OCI-LY7 (cell line): ENCODE measurements at regions not wholly inside any gene's neighbourhood (a gene's known extent, or its start where the extent isn't known, plus 50 kb on each side); places are given as distances from the start of the nearest gene placed in this dataset.

ENCODE experiments used
- BruUV-seq: library from RNA; stranded (reverse); fragments of 400-500 nt; replicated peaks from 2 replicates; lab custom pipeline; 2021; lab: Mats Ljungman, UMichigan
- CTCF ChIA-PET: fragments of 300-600 bp; sonication (Branson Sonifier 250); formaldehyde crosslinking; loops from one replicate; lab custom pipeline; 2022; ENCODE audit warnings: antibody characterized with exemption; ENCODE audit not compliant: unreplicated experiment; lab: Charles Lee
- POLR2A ChIA-PET: fragments of 300-600 bp; sonication (Branson Sonifier 250); formaldehyde crosslinking; loops from one replicate; lab custom pipeline; 2022; ENCODE audit warnings: antibody characterized with exemption; lab: Charles Lee
- DNase-seq: peaks from one replicate; pipeline ENCODE4 v3.0.0-alpha.2; 2015; ENCODE audit warnings: low spot score
- H2AFZ ChIP-seq: fragments of 200-600 bp; sonication (generic), shearing (Covaris generic); 2 replicates; pipeline ENCODE4 v1.6.1; 2014; ENCODE audit warnings: mild to moderate bottlenecking, antibody characterized with exemption, low read length, moderate library complexity
- H3K27ac ChIP-seq: fragments of 200-600 bp; sonication (generic); 2 replicates; pipeline ENCODE4 v1.5.1; 2014; ENCODE audit warnings: mixed run types, low read depth, mild to moderate bottlenecking, moderate library complexity, low read length, inconsistent platforms; ENCODE audit not compliant: poor library complexity, severe bottlenecking
- H3K36me3 ChIP-seq: fragments of 200-600 bp; sonication (generic); 2 replicates; pipeline ENCODE4 v1.6.1; 2014; ENCODE audit warnings: mild to moderate bottlenecking, antibody characterized with exemption, low read length, moderate library complexity, mixed read lengths; ENCODE audit not compliant: insufficient read depth
- H3K4me1 ChIP-seq: fragments of 200-600 bp; sonication (generic); 2 replicates; pipeline ENCODE4 v1.5.1; 2014; ENCODE audit warnings: mild to moderate bottlenecking, low read length; ENCODE audit not compliant: insufficient read depth, poor library complexity, severe bottlenecking
- H3K4me2 ChIP-seq: fragments of 200-600 bp; sonication (generic); 2 replicates; pipeline ENCODE4 v1.6.1; 2014; ENCODE audit warnings: mild to moderate bottlenecking, low read length
- H3K4me3 ChIP-seq: fragments of 200-600 bp; sonication (generic); 2 replicates; pipeline ENCODE4 v1.5.1; 2014; ENCODE audit warnings: mild to moderate bottlenecking, low read depth, low read length; ENCODE audit not compliant: poor library complexity, severe bottlenecking
- H3K79me2 ChIP-seq: fragments of 200-600 bp; sonication (generic); 2 replicates; pipeline ENCODE4 v1.6.1; 2016; ENCODE audit warnings: low read depth, mild to moderate bottlenecking, low read length, moderate library complexity, mixed read lengths; ENCODE audit not compliant: insufficient read depth
- H3K9me2 ChIP-seq: fragments of 200-600 bp; sonication (generic); 2 replicates; pipeline ENCODE4 v1.6.1; 2016; ENCODE audit warnings: mild to moderate bottlenecking, low read length, mixed read lengths; ENCODE audit not compliant: insufficient read depth
- H3K9me3 ChIP-seq: fragments of 200-600 bp; sonication (generic); 2 replicates; pipeline ENCODE4 v1.6.1; 2014; ENCODE audit warnings: mild to moderate bottlenecking, mixed run types, low read length, mixed read lengths
- H4K20me1 ChIP-seq: fragments of 200-600 bp; sonication (generic); 2 replicates; pipeline ENCODE4 v1.6.1; 2014; ENCODE audit warnings: mild to moderate bottlenecking, antibody characterized with exemption, low read length, moderate library complexity, mixed read lengths; ENCODE audit not compliant: insufficient read depth
- EZH2phosphoT487 ChIP-seq: fragments of 200-600 bp; sonication (generic); IDR thresholded peaks from 2 replicates; pipeline ENCODE4 v1.6.1; 2018; ENCODE audit warnings: low read depth, borderline replicate concordance, mild to moderate bottlenecking, mixed run types, antibody characterized with exemption, low read length, moderate library complexity, mixed read lengths
- intact Hi-C: fragments of 100-400 bp; cut with micrococcal nuclease; formaldehyde crosslinking; loops from one replicate; pipeline ENCODE4 v1.10.0; 2022; ENCODE audit not compliant: unreplicated experiment
- TF ChIP-seq, protein P1 (sequence below): fragments of 200-600 bp; sonication (generic); conservative IDR thresholded peaks from 2 replicates; pipeline ENCODE4 v1.5.1; 2014; ENCODE audit warnings: mild to moderate bottlenecking, antibody characterized with exemption, low read length, moderate library complexity, mixed read lengths

DNA sequence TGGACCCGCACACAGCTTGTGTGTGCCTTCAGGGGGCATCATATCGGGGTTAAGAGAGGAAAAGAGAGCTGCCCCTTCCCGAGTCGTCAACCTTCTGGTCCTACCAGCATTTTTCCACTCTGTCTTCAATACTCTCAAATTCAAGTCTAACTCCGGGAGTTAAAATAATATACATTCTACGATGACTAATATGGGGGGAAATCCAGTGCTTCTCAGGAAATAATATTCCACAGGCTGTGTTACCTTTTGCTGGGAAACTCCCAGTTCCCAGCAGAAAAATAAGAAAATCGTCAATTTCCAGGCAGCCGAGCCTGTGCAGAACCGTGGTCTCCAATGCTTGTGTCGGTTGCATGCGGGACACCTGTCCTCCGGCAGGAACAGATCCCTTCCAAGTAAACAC, 105.0 kb upstream of the FOXF1 start:
- no TSS peak for BruUV-seq
- no peaks in the 10 kb centered on the region for H3K9me3 ChIP-seq
- no peak overlapping the region for H3K4me3 ChIP-seq
- ChIA-PET POLR2A (no interaction called here), CTCF (no interaction called here)
- TF ChIP-seq, protein P1, sequence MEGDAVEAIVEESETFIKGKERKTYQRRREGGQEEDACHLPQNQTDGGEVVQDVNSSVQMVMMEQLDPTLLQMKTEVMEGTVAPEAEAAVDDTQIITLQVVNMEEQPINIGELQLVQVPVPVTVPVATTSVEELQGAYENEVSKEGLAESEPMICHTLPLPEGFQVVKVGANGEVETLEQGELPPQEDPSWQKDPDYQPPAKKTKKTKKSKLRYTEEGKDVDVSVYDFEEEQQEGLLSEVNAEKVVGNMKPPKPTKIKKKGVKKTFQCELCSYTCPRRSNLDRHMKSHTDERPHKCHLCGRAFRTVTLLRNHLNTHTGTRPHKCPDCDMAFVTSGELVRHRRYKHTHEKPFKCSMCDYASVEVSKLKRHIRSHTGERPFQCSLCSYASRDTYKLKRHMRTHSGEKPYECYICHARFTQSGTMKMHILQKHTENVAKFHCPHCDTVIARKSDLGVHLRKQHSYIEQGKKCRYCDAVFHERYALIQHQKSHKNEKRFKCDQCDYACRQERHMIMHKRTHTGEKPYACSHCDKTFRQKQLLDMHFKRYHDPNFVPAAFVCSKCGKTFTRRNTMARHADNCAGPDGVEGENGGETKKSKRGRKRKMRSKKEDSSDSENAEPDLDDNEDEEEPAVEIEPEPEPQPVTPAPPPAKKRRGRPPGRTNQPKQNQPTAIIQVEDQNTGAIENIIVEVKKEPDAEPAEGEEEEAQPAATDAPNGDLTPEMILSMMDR, result no peak
- TF ChIP-seq EZH2phosphoT487, result no peak
- DNase-seq, result no peak
- no peaks in the 10 kb centered on the region for H3K79me2 ChIP-seq
- H3K9me2 ChIP-seq, result no peaks in the 10 kb centered on the region
- intact Hi-C loops, result no loop called here
- H3K27ac ChIP-seq, result no peak overlapping the region
- no peak overlapping the region for H2AFZ ChIP-seq
- H3K4me2 ChIP-seq, result no peak overlapping the region
- no peaks in the 10 kb centered on the region for H3K4me1 ChIP-seq
- H3K36me3 ChIP-seq, result no peaks in the 10 kb centered on the region
- H4K20me1 ChIP-seq, result no peaks in the 10 kb centered on the region

DNA sequence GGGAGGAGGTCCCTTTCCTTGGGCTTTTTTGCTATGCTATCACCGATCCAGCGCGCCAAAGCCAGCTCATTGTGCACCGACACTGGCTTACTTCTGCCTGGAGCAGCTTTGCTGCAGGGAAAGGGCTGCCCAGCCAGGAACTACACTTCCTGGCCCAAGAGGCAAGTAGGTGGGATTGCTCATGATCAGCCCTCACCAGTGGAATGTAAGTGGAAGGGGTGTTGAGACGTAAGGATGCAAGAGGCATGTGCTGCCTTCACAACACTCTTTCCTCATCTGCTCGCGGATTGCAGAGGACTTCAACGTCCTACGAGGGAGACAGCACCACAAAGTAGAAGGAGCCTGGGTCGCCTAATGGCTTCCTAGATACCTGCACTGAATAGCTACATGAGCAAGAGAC, 104.3 kb upstream of the FOXF1 start:
- Histone ChIP-seq H4K20me1 (no peaks in the 10 kb centered on the region), H3K36me3 (no peaks in the 10 kb centered on the region), H3K4me2 (no peak overlapping the region), H3K9me2 (no peaks in the 10 kb centered on the region), H3K9me3 (no peaks in the 10 kb centered on the region), H3K79me2 (no peaks in the 10 kb centered on the region), H3K4me1 (no peaks in the 10 kb centered on the region), H2AFZ (no peak overlapping the region), H3K27ac (no peak overlapping the region), H3K4me3 (no peak overlapping the region)
- no TSS peak for BruUV-seq
- DNase-seq, result no peak
- no peak for TF ChIP-seq EZH2phosphoT487
- TF ChIP-seq, protein P1, result no peak
- intact Hi-C loops, result no loop called here
- ChIA-PET POLR2A (no interaction called here), CTCF (no interaction called here)

DNA sequence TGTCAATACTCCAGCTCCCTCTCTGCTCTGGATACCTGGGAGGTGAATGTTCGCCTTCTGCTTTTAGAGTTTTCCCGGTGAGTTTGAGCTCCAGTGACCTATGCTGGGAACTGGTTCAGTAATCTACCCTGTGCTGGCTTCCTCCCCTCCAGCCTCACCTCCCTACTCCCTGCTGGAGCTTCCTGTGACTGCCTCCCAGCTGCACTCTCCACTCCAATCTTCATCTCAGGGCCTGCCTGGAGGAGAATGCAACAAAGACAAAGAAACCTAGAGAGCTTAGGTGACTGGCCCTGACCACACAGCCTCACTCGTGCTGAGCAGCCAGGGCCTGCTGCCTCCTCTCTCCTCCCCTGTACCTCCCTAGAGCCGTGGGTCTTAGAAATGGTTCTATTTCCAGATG, 101.6 kb upstream of the FOXF1 start:
- ChIA-PET POLR2A (no interaction called here), CTCF (no interaction called here)

More for the DNA sequence above, 101.6 kb upstream of the FOXF1 start:
- no peak overlapping the region for H3K27ac ChIP-seq
- H3K9me3 ChIP-seq, result 0 out of 2 replicates have a peak, but pooled peaks cover 4% of the 10 kb centered on the region
- no peaks in the 10 kb centered on the region for H3K79me2 ChIP-seq
- H4K20me1 ChIP-seq, result no peaks in the 10 kb centered on the region
- no peaks in the 10 kb centered on the region for H3K9me2 ChIP-seq
- TF ChIP-seq, protein P1, result no peak
- TF ChIP-seq EZH2phosphoT487, result no peak
- intact Hi-C loops, result no loop called here
- H3K4me3 ChIP-seq, result no peak overlapping the region
- no peaks in the 10 kb centered on the region for H3K4me1 ChIP-seq
- no peak for DNase-seq
- no TSS peak for BruUV-seq
- H3K36me3 ChIP-seq, result no peaks in the 10 kb centered on the region
- no peak overlapping the region for H3K4me2 ChIP-seq
- no peak overlapping the region for H2AFZ ChIP-seq
